PC-3 (cell line): ENCODE measurements at regions not wholly inside any gene's neighbourhood (a gene's known extent, or its start where the extent isn't known, plus 50 kb on each side); places are given as distances from the start of the nearest gene placed in this dataset.

Experiments
- CTCF ChIP-seq: fragments of 300-600 bp; sonication (generic); conservative IDR thresholded peaks from 2 replicates; pipeline ENCODE4 v1.5.1; 2017; ENCODE audit warnings: antibody characterized with exemption, low read depth, mild to moderate bottlenecking, low read length
- EZH2 ChIP-seq: fragments of 300-600 bp; sonication (generic); IDR thresholded peaks from one replicate; pipeline ENCODE4 v1.6.1; 2017; ENCODE audit warnings: antibody characterized with exemption, mild to moderate bottlenecking, low read length; ENCODE audit not compliant: unreplicated experiment

GRCh38 chr7:115096262-115096661, 174.4 kb downstream of the MDFIC start:
- TF ChIP-seq CTCF (no peak), EZH2 (no peak)
